Muscle of arm (tissue), 1 donor: ENCODE measurements at regions not wholly inside any gene's neighbourhood (a gene's known extent, or its start where the extent isn't known, plus 50 kb on each side); places are given as distances from the start of the nearest gene placed in this dataset.
"Not testable (repeated sequence)": the region's sequence is repeated elsewhere in the genome, so short reads cannot be mapped to it uniquely, and the experiment has no call there.

Source experiments
- DNase-seq: peaks from one replicate; pipeline ENCODE4 v3.0.0-alpha.2; 2013

DNA sequence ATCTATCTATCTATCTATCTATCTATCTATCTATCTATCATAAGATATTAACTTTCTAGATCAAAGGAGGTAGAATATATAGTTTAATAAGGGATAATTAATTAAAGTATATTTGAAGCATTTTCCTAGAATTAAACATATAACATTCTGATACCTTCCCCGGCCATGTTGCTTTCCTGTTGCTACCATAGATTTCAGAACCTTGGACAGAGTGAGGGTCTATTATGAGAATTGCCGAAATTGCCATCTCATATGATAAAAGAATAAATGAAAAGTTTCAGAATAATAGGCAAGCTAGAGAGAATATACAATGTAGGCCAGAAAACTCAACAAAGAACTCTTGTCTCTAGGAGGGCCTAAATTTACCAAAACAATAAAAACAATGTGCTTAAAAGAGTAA is 706.1 kb upstream of the TMPRSS15 start:
- no peak for DNase-seq

GRCh38 chr21:19119259-19119658 is 715.7 kb upstream of the TMPRSS15 start:
- not testable (repeated sequence) for DNase-seq

- DNase-seq: no peak
Observed at GRCh38 chr21:19120591-19120990, 717.0 kb upstream of the TMPRSS15 start.

GRCh38 chr21:19122356-19122755 is 718.8 kb upstream of the TMPRSS15 start:
- DNase-seq: no peak

- DNase-seq: no peak
Observed at GRCh38 chr21:19123053-19123452, 719.5 kb upstream of the TMPRSS15 start.

DNA sequence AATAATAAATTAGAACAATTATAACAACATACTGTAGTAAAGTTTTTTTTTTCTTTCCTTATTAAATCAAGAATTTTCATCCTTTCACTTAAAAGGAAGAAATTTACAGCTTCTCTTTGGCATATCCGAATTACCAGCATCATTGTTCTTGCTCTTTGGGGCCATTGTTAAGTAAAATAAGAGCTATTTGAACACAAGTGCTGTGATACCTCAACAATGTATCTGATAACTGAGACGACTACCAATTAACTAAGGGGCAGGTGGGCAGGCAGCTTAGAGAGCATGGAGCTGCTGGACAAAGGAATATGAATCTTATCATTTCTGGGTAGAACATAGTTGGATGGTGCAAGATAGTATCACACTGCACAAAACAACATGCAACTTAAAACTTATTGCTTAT is 719.9 kb upstream of the TMPRSS15 start:
- no peak for DNase-seq

- DNase-seq: peak; percentile 5
Observed at GRCh38 chr21:19124691-19125090, 721.1 kb upstream of the TMPRSS15 start.

DNA sequence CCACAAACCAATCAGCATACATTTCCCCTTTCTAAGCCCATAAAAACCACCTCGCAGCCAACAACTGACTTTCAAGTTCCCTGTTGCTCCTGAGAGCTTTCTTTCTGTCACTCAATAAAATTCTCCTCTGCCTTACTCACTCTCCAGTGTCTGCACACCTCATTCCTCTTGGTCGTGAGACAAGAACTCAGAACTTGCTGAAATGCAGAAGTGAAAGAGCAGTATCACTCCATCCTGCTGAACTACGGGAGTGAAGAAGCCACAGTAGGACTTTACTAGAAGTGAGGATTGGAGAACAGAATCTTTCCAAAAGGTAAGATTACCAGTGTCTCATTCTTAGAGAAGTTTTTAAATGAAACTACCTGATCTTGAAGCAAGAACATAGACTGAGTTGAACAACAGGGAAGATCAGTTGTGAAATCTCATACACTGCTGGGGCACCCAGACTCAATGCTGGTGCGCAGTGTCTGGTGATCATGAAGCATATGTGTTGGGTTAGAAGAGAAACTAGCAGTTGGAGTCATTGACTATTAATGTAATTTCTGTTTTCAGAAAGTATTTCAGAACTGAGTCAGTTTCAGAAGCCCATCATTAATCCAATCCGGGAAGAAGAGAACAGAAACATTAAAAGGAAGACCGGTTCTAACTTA is 726.9 kb upstream of the TMPRSS15 start:
- no peak for DNase-seq

GRCh38 chr21:19141511-19141910 is 737.9 kb upstream of the TMPRSS15 start:
- no peak for DNase-seq

GRCh38 chr21:19145682-19146293 is 742.2 kb upstream of the TMPRSS15 start:
- no peak for DNase-seq

DNA sequence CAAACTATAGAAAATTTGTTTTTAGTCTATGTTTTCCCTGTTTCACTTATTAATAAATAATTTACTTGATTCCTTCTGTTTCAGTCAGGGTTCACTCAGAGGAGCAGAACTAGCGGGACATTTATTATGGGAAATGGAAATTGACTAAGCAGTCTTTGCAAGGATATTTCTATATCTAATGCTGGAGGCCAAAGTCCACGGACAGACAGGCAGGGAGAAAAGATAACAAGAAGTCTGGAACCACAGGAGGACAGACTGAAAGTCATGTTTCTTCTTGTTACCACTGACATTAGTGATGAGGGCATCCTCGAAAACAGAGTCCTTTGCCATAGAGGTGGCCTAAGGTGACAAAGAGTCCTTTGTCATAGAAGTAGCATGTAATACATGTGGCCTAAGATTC is 744.5 kb upstream of the TMPRSS15 start:
- no peak for DNase-seq

GRCh38 chr21:19171585-19171984 is 768.0 kb upstream of the TMPRSS15 start:
- no peak for DNase-seq

GRCh38 chr21:19181604-19182140 is 778.1 kb upstream of the TMPRSS15 start:
- DNase-seq: no peak

DNA sequence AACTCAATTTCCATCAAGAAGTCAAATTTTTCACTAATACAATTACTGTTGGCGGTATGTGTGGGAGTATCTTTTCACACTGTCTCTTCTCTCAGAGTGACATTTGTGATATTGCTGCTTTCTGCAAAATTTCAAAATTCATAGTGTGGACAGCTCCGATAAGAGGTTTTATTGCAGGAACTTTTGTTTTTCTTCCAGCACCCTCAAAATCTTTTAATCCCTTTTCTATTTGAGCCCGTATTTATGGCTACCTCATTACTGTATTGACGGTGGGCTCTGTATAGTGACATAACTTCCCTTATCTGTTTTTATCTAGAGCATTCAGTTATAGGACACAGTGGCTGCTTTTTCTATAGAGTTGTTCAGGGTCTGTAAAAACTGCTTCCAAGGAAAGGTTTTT is 794.4 kb upstream of the TMPRSS15 start:
- no peak for DNase-seq

DNA sequence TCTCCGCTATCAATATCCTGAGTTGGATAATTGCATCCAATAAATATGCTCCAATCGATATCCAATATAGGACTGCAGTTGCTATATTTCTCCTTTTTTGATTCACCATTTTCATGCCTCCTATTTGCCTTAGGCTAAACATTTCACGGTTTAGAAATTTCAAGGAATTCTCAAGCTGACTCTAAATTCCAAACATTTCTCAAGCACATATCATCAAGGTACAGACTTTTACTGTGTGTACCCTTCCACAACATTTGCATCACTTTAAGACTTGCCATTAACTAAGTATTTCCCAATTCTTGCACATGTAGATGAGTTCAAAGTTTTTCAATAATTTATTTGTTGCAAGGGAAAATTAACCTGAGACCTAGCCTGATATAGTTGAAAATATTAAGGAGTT is 795.2 kb upstream of the TMPRSS15 start:
- no peak for DNase-seq

DNA sequence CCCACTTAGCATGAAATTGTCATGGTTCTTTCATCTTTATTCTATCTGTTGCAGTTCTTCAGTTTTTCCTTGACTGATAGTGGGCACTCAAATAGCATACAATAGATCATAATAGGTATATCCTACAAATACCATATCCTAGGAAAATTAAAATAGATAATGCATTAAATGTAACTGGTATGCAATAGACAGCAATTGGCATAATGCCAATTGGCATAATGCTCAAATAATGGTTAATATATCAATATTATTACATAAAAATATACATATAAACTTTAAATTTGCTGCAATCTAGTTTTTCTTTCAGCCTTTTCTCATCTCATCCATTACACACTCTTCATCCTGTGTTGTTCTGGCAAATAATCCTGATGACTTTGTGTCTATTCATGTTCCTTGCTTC is 814.6 kb upstream of the TMPRSS15 start:
- no peak for DNase-seq

GRCh38 chr21:19224090-19224489 is 820.5 kb upstream of the TMPRSS15 start:
- DNase-seq: no peak

DNA sequence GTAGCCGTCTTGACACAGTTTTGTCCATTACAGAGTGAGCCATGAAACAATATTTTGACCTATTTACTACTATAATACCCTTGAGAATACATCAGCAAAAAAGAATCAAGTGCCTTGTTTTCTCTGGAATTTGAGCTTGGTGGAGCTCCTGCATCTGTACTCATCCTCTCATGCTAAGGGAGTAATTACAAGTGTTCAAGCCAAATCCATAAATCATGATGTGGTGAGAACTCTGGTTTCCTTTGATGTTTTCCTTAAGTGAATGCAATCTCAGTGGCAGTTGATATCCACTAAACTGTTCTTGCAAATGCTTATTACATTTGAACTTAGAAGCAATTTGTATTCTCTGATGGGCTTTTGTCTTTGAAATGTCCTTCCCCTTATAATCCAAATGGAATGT is 824.6 kb upstream of the TMPRSS15 start:
- DNase-seq: peak; percentile 16

DNA sequence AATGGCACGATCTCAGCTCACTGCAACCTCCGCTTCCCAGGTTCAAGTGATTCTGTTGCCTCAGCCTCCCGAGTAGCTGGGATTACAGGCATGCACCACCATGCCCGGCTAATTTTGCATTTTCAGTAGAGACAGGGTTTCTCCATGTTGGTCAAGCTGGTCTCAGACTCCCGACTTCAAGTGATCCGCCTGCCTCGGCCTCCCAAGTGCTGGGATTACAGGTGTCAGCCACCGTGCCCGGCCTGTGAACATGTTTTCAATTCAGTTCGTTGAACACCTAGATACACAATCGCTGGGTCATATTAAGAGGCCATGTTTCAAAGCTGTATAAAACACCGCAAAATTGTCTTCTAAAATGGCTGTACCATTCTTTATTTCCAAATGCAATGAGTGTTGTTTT is 830.3 kb upstream of the TMPRSS15 start:
- DNase-seq: not testable (repeated sequence)

DNA sequence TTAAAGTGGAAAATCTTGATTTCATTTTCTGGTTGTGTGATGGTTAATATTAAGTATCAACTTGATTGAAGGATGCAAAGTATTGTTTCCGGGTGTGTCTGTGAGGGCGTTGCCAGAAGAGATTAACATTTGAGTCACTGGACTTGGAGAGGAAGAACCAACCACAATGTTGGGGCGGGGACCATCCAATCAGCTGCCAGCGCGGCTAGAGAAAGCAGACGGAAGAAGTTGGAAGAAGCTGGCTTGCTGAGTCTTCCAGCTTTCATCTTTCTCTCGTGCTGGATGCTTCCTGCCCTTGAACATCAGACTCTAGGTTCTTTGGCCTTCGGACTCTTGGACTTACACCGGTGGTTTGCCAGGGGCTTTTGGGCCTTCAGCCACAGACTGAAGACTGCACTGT is 832.6 kb upstream of the TMPRSS15 start:
- DNase-seq: no peak

- DNase-seq: no peak
Observed at GRCh38 chr21:19237608-19238007, 834.0 kb upstream of the TMPRSS15 start.

DNA sequence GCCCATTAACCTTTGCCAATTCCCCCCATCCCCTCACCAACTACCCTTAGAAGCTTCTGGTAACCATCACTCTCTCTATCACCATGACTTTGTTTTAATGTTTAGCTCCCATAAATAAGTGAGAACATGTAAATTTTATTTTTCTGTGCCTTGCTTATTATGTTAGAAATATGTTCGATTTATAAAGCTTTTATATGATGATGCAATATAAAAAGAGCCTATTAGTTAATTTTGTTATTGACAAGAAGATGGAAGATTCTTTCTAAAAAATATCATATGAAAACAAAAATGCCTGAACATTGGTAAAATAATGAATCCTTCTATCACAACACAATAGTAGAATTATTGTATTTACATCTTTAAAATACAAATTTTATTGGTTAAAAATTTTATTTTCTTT is 836.1 kb upstream of the TMPRSS15 start:
- no peak for DNase-seq

DNA sequence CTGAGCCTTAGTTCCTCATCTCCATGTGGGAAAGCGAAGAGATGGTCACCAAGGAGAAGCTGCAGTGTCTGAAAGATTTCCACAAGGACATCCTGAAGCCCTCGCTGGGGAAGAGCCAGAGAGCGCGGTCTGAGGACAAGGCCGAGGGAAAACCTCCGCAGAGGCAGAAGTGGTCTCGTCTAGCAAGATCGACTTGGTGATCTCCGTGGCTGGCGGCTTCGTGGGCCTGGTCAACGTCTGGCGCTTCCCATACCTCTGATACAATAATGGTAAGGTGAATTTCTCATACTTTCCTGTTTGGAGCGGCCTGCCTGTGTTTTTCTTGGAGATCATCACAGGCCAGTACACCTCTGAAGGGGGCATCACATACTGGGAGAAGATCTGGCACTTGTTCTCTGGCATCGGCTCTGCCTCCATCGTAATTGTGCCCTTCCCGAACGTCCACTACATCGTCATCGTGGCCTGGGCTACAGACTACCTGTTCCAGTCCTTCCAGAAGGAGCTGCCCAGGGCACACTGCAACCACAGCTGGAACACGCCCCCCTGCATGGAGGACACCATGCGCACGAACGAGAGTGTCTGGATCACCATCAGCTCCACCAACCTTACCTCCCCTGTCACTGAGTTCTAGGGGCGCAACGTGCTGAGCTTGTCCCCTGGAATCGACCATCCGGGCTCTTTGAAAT is 841.1 kb upstream of the TMPRSS15 start:
- DNase-seq: no peak
